ENCODE measurements at regions not wholly inside any gene's neighbourhood (a gene's known extent, or its start where the extent isn't known, plus 50 kb on each side); places are given as distances from the start of the nearest gene placed in this dataset.

- TF ChIP-seq, protein P1, sequence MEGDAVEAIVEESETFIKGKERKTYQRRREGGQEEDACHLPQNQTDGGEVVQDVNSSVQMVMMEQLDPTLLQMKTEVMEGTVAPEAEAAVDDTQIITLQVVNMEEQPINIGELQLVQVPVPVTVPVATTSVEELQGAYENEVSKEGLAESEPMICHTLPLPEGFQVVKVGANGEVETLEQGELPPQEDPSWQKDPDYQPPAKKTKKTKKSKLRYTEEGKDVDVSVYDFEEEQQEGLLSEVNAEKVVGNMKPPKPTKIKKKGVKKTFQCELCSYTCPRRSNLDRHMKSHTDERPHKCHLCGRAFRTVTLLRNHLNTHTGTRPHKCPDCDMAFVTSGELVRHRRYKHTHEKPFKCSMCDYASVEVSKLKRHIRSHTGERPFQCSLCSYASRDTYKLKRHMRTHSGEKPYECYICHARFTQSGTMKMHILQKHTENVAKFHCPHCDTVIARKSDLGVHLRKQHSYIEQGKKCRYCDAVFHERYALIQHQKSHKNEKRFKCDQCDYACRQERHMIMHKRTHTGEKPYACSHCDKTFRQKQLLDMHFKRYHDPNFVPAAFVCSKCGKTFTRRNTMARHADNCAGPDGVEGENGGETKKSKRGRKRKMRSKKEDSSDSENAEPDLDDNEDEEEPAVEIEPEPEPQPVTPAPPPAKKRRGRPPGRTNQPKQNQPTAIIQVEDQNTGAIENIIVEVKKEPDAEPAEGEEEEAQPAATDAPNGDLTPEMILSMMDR (conservative IDR thresholded peaks at IDR 0.05; ENCODE audit: low read depth, low read length), result no peak
- TF ChIP-seq EZH2phosphoT487 (IDR thresholded peaks at IDR 0.05; ENCODE audit: borderline replicate concordance, low read length) (no peak), EZH2 (IDR thresholded peaks at IDR 0.05; ENCODE audit: low read length, unreplicated experiment) (no peak)
Measured at GRCh38 chr21:38956007-38956406, 150.3 kb downstream of the ETS2 start.
